ENCODE measurements at regions not wholly inside any gene's neighbourhood (a gene's known extent, or its start where the extent isn't known, plus 50 kb on each side); places are given as distances from the start of the nearest gene placed in this dataset.

DNA sequence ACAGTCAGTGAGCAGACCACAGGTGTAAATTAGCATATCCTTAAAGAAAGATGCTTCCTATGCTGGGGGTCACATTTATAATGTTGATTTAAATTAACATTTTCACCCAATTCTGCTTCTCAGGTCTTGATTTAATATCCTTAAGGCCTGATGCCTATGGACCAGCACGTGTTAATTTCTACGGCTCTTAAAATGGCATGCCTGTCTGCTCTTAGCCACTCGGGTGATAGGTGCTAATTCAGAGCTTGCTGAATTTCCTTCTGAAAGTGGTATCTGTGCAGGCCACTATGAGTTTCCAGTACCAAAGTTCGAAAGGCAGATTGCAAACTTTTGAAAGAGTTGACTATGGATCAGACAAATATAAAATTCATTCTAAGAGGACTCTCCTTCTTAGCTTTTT, 487.4 kb upstream of the ADGRL2 start:
- H3K9ac ChIP-seq (ENCODE audit: low read depth, low read length): no peak overlapping the region
- H3K4me1 ChIP-seq (ENCODE audit: control insufficient read depth, insufficient read depth, low read length): peaks cover 60% of the 10 kb centered on the region
- H3K27me3 ChIP-seq (ENCODE audit: control insufficient read depth, insufficient read depth, low read length): peaks cover 5% of the 10 kb centered on the region
- no peaks in the 10 kb centered on the region for H3K36me3 ChIP-seq (ENCODE audit: control insufficient read depth, insufficient read depth, low read length)
- no peaks in the 10 kb centered on the region for H3K9me3 ChIP-seq (ENCODE audit: control insufficient read depth, insufficient read depth, low read length)
- no peak overlapping the region for H3K4me3 ChIP-seq (ENCODE audit: low read depth, low read length)

DNA sequence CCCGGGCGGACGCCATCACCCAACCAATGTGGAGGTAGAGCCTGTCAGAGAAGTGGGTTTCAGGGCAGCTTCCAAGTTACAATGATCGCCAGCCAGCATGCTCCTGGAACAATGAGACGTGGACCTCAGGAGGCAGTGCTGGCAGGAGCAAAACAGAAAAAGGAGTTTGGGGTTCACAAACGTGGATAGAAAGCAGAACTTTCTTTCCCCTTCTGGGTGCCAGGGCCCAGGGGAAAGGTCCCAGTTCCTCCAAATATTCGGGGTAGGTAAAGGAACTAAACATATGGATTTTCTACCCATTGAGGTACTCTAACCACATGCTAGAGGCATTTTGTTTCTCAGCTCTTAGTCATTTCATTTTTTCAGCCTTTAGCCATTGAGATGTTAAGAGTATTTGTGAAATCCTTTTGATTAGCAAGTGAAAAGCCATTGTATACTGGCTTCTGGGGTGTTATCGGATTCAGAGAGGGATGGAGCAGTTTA, 488.4 kb upstream of the ADGRL2 start:
- Histone ChIP-seq H3K9ac (ENCODE audit: low read depth, low read length) (no peak overlapping the region), H3K4me1 (ENCODE audit: control insufficient read depth, insufficient read depth, low read length) (peaks cover 66% of the 10 kb centered on the region), H3K27me3 (ENCODE audit: control insufficient read depth, insufficient read depth, low read length) (peaks cover 5% of the 10 kb centered on the region), H3K9me3 (ENCODE audit: control insufficient read depth, insufficient read depth, low read length) (no peaks in the 10 kb centered on the region), H3K4me3 (ENCODE audit: low read depth, low read length) (peak overlapping the region; percentile 41), H3K36me3 (ENCODE audit: control insufficient read depth, insufficient read depth, low read length) (no peaks in the 10 kb centered on the region)

DNA sequence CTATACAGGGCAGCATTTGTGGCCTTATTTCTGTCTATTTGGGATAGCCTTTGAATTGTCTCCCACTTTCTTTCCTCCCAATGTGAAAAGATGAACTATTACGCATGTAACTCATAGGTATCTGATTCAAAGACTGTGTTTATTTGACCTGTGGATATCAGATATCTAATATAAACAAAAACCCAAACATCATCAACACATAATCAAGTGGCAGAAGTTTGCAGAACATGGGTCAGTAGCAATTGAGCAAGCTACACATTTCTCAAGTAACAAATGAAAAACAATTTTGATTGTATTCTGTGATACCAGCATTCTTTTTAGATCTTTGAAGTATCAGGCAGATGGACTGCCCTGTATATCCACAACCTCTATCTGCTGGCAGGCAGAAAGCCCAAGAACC, 490.5 kb upstream of the ADGRL2 start:
- Histone ChIP-seq H3K4me3 (ENCODE audit: low read depth, low read length) (no peak overlapping the region), H3K27me3 (ENCODE audit: control insufficient read depth, insufficient read depth, low read length) (peaks cover 5% of the 10 kb centered on the region), H3K36me3 (ENCODE audit: control insufficient read depth, insufficient read depth, low read length) (no peaks in the 10 kb centered on the region), H3K9ac (ENCODE audit: low read depth, low read length) (no peak overlapping the region), H3K4me1 (ENCODE audit: control insufficient read depth, insufficient read depth, low read length) (peaks cover 70% of the 10 kb centered on the region), H3K9me3 (ENCODE audit: control insufficient read depth, insufficient read depth, low read length) (no peaks in the 10 kb centered on the region)

DNA sequence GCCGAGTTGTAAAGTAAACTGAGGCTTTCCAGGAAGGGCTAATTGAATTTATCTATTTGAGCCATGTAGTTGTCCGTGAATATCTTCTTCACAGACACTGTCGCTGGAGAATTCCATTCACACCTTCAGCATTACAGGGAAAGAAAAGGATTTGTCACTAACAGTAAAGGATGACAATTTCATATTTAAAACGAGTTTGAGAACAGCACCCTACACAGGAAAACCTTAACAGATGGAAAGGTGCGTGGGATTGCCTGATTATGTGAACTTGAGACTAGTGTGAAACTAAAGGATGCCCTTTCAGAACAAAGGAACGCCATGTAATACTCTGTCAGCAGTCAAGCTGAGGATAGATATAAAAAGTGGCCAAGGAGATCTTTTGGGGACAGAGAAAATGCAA, 492.5 kb upstream of the ADGRL2 start:
- H3K9ac ChIP-seq (ENCODE audit: low read depth, low read length): no peak overlapping the region
- no peaks in the 10 kb centered on the region for H3K36me3 ChIP-seq (ENCODE audit: control insufficient read depth, insufficient read depth, low read length)
- H3K27me3 ChIP-seq (ENCODE audit: control insufficient read depth, insufficient read depth, low read length): peaks cover 5% of the 10 kb centered on the region
- H3K9me3 ChIP-seq (ENCODE audit: control insufficient read depth, insufficient read depth, low read length): no peaks in the 10 kb centered on the region
- peaks cover 50% of the 10 kb centered on the region for H3K4me1 ChIP-seq (ENCODE audit: control insufficient read depth, insufficient read depth, low read length)
- no peak overlapping the region for H3K4me3 ChIP-seq (ENCODE audit: low read depth, low read length)

DNA sequence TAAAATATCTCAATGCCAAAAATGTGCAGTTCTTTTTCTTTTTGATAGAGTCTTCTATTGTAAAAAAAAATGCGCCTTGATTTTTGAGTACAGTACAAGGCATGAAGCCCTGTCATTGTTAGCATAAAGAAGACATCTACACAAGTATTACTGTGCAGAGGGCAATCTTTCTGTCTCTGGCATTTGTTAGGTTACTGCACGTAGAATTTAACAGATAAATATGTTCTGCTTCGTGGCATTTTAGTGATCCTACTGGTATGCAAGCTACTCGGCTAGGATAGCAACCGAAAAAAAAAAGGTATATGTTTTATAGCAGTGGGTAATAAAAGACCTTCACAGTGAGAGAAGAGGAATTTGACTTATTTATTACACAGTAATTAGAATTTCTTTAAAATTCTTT, 492.9 kb upstream of the ADGRL2 start:
- no peaks in the 10 kb centered on the region for H3K9me3 ChIP-seq (ENCODE audit: control insufficient read depth, insufficient read depth, low read length)
- H3K4me1 ChIP-seq (ENCODE audit: control insufficient read depth, insufficient read depth, low read length): peaks cover 46% of the 10 kb centered on the region
- peaks cover 5% of the 10 kb centered on the region for H3K27me3 ChIP-seq (ENCODE audit: control insufficient read depth, insufficient read depth, low read length)
- H3K4me3 ChIP-seq (ENCODE audit: low read depth, low read length): no peak overlapping the region
- no peak overlapping the region for H3K9ac ChIP-seq (ENCODE audit: low read depth, low read length)
- H3K36me3 ChIP-seq (ENCODE audit: control insufficient read depth, insufficient read depth, low read length): no peaks in the 10 kb centered on the region

DNA sequence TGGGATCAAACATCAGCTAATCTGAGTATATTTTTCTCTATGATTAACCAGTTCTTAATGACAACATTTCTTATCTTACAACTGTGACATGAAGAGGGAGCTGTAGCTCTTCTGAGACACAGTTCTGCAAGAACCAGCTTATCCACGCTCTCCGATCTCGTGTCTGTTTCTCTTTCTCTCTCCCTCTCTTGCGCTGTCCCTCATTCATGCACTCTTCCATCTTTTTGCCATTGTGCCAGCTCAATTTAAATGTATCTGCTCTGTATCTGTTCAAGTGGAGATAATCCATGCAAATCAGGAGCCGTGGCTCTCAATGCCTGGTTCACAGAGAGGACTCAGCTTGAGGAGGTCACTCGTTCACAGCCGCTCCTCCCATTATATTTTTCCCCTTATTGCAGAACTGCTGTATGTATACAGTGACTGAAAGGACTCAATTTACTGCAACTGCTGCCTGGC, 494.7 kb upstream of the ADGRL2 start:
- no peaks in the 10 kb centered on the region for H3K9me3 ChIP-seq (ENCODE audit: control insufficient read depth, insufficient read depth, low read length)
- peak overlapping the region; percentile 40 for H3K4me3 ChIP-seq (ENCODE audit: low read depth, low read length)
- H3K36me3 ChIP-seq (ENCODE audit: control insufficient read depth, insufficient read depth, low read length): no peaks in the 10 kb centered on the region
- peaks cover 3% of the 10 kb centered on the region for H3K27me3 ChIP-seq (ENCODE audit: control insufficient read depth, insufficient read depth, low read length)
- peaks cover 33% of the 10 kb centered on the region for H3K4me1 ChIP-seq (ENCODE audit: control insufficient read depth, insufficient read depth, low read length)
- H3K9ac ChIP-seq (ENCODE audit: low read depth, low read length): no peak overlapping the region

DNA sequence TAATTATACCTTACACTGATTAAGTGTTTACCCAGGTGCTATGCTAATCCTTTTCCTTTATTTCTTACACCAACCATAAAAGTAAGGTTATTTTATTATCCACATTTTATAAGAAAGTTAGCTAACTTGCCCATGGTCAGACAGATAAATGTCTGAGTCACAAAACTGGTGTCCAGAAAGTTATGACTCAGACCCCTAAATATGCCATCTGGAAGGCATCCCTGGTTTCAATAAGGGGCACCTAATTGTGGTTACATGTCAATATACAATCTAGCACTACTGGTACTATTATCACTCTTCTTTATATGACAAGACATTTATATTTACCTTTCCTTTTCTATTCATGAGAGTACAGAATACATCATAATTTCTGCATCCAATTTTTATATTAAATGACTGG, 496.5 kb upstream of the ADGRL2 start:
- no peak overlapping the region for H3K4me3 ChIP-seq (ENCODE audit: low read depth, low read length)
- peaks cover 19% of the 10 kb centered on the region for H3K4me1 ChIP-seq (ENCODE audit: control insufficient read depth, insufficient read depth, low read length)
- H3K36me3 ChIP-seq (ENCODE audit: control insufficient read depth, insufficient read depth, low read length): no peaks in the 10 kb centered on the region
- no peak overlapping the region for H3K9ac ChIP-seq (ENCODE audit: low read depth, low read length)
- no peaks in the 10 kb centered on the region for H3K27me3 ChIP-seq (ENCODE audit: control insufficient read depth, insufficient read depth, low read length)
- no peaks in the 10 kb centered on the region for H3K9me3 ChIP-seq (ENCODE audit: control insufficient read depth, insufficient read depth, low read length)

DNA sequence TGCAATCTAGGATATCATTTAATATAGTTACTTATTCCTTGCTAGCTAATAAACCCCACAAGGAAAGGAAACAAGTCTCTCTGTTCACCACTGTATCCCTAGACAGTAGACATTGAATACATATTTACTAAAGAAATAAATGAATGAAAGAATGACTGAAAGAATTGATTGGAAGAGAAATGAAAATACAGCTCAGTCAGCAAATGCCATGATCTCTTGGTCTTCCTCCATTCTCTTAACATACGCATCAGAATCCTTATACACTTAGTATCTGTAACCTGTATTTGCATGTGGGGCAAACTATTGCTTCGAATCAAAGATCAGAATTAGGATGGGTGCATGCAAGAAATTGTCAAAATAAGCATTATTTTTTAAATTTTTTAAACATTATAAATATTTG, 500.8 kb upstream of the ADGRL2 start:
- H3K4me1 ChIP-seq (ENCODE audit: control insufficient read depth, insufficient read depth, low read length): no peaks in the 10 kb centered on the region
- no peak overlapping the region for H3K4me3 ChIP-seq (ENCODE audit: low read depth, low read length)
- no peaks in the 10 kb centered on the region for H3K27me3 ChIP-seq (ENCODE audit: control insufficient read depth, insufficient read depth, low read length)
- no peak overlapping the region for H3K9ac ChIP-seq (ENCODE audit: low read depth, low read length)
- H3K36me3 ChIP-seq (ENCODE audit: control insufficient read depth, insufficient read depth, low read length): no peaks in the 10 kb centered on the region
- no peaks in the 10 kb centered on the region for H3K9me3 ChIP-seq (ENCODE audit: control insufficient read depth, insufficient read depth, low read length)

DNA sequence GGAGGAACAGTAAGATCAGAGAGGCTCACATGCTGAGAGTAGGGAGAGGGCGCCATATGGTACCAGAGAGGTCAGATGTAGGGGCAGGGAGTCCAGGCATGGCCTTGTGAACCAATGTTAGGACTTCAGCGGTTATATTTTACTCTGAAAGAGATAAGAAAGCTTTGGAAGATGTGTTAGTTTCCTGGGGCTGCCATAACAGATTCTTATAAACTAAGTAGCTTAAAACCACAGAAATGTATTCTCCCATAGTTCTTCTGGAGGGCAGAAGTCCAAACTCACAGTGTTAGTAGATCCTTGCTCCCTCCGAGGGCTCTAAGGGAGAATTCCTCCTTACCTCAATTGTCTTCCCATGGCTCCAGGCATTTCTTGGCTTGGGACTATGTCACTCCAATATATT, 502.5 kb upstream of the ADGRL2 start:
- no peaks in the 10 kb centered on the region for H3K9me3 ChIP-seq (ENCODE audit: control insufficient read depth, insufficient read depth, low read length)
- H3K9ac ChIP-seq (ENCODE audit: low read depth, low read length): no peak overlapping the region
- H3K4me1 ChIP-seq (ENCODE audit: control insufficient read depth, insufficient read depth, low read length): no peaks in the 10 kb centered on the region
- no peaks in the 10 kb centered on the region for H3K27me3 ChIP-seq (ENCODE audit: control insufficient read depth, insufficient read depth, low read length)
- H3K4me3 ChIP-seq (ENCODE audit: low read depth, low read length): no peak overlapping the region
- no peaks in the 10 kb centered on the region for H3K36me3 ChIP-seq (ENCODE audit: control insufficient read depth, insufficient read depth, low read length)

DNA sequence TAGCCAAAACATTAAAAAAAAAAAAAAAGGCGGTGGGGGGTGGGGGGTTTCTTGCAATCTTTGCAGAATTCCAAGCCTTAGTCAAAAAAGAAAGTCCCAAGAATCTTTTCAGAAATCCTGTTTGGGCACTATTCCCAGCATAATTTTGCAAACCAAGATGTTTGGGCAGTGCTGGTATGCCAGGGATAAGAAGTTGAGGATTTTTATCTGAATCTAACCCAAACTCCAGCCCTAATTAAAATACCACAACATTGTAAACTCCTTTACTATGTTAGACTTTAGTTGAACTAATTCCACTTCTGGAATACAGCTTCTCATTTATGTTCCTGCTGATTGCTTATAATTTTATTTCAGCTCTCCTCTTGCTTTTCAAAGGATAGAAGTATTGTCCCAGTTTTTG, 504.1 kb upstream of the ADGRL2 start:
- Histone ChIP-seq H3K27me3 (ENCODE audit: control insufficient read depth, insufficient read depth, low read length) (no peaks in the 10 kb centered on the region), H3K9ac (ENCODE audit: low read depth, low read length) (no peak overlapping the region), H3K36me3 (ENCODE audit: control insufficient read depth, insufficient read depth, low read length) (no peaks in the 10 kb centered on the region), H3K9me3 (ENCODE audit: control insufficient read depth, insufficient read depth, low read length) (no peaks in the 10 kb centered on the region), H3K4me3 (ENCODE audit: low read depth, low read length) (no peak overlapping the region), H3K4me1 (ENCODE audit: control insufficient read depth, insufficient read depth, low read length) (no peaks in the 10 kb centered on the region)

DNA sequence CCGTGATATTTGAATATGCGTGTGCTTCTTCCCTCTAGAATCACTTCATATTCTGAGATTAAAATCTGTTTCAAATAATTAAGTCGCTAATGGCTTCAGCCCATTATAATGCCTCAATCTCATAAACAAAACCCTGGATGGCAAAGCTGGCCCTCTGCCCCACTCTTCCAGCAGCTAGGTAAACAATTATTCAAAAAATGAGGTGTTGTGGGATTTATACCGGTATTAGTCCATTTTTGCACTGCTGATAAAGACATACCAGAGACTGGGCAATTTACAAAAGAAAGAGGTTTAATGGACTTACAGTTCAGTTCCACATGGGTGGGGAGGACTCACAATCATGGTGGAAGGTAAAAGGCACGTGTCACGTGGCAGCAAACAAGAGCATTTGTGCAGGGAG, 510.4 kb upstream of the ADGRL2 start:
- Histone ChIP-seq H3K4me3 (ENCODE audit: low read depth, low read length) (no peak overlapping the region), H3K9ac (ENCODE audit: low read depth, low read length) (no peak overlapping the region), H3K9me3 (ENCODE audit: control insufficient read depth, insufficient read depth, low read length) (no peaks in the 10 kb centered on the region), H3K4me1 (ENCODE audit: control insufficient read depth, insufficient read depth, low read length) (no peaks in the 10 kb centered on the region), H3K36me3 (ENCODE audit: control insufficient read depth, insufficient read depth, low read length) (no peaks in the 10 kb centered on the region), H3K27me3 (ENCODE audit: control insufficient read depth, insufficient read depth, low read length) (no peaks in the 10 kb centered on the region)

DNA sequence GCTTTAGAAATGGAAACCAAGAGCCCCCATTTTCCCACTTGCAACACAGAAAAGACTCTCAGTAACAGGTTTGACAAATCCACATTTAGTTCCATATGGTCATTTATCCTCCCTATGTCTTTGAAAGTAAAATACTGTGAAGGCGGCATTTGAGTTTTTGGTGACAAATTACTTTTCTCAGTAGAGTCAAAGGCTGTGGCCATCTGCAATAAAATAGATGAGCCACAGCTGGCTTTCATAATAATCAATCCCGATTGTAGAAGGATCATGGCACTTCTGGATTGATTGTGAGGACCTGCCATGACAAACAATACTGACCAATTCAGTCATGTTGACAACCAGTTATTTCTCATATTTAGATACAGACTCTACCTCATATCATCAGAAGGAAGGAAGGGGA, 512.0 kb upstream of the ADGRL2 start:
- Histone ChIP-seq H3K36me3 (ENCODE audit: control insufficient read depth, insufficient read depth, low read length) (no peaks in the 10 kb centered on the region), H3K4me3 (ENCODE audit: low read depth, low read length) (no peak overlapping the region), H3K9ac (ENCODE audit: low read depth, low read length) (no peak overlapping the region), H3K4me1 (ENCODE audit: control insufficient read depth, insufficient read depth, low read length) (no peaks in the 10 kb centered on the region), H3K9me3 (ENCODE audit: control insufficient read depth, insufficient read depth, low read length) (no peaks in the 10 kb centered on the region), H3K27me3 (ENCODE audit: control insufficient read depth, insufficient read depth, low read length) (no peaks in the 10 kb centered on the region)

Data from iPS-15b (cell line).